ENCODE measurements at regions not wholly inside any gene's neighbourhood (a gene's known extent, or its start where the extent isn't known, plus 50 kb on each side); places are given as distances from the start of the nearest gene placed in this dataset.
A peak's percentile ranks its signal among the peaks of the same experiment; 100 is the strongest.
"Not testable (repeated sequence)": the region's sequence is repeated elsewhere in the genome, so short reads cannot be mapped to it uniquely, and the experiment has no call there.

- TF ChIP-seq EZH2phosphoT487 (IDR thresholded peaks at IDR 0.05; ENCODE audit: borderline replicate concordance, low read length) (no peak), CTCF (IDR thresholded peaks at IDR 0.05; ENCODE audit: low read depth, low read length, poor library complexity, severe bottlenecking) (no peak)
- H3K4me3 ChIP-seq (ENCODE audit: low read length): no peak overlapping the region
- no peaks in the 10 kb centered on the region for H3F3A ChIP-seq (ENCODE audit: control insufficient read depth, insufficient read depth)
- no peak overlapping the region for H3K4me2 ChIP-seq (ENCODE audit: low read length)
- no peak overlapping the region for H3K27ac ChIP-seq (ENCODE audit: low read depth, low read length)
- H3K4me1 ChIP-seq (ENCODE audit: control insufficient read depth, low read length): peaks cover 55% of the 10 kb centered on the region
- H3K9me2 ChIP-seq (replicated peaks; ENCODE audit: control insufficient read depth, low read length): no peaks in the 10 kb centered on the region
- H3K36me3 ChIP-seq (ENCODE audit: control insufficient read depth, low read length): no peaks in the 10 kb centered on the region
- H3K79me2 ChIP-seq (ENCODE audit: control insufficient read depth, low read length): no peaks in the 10 kb centered on the region
- no peaks in the 10 kb centered on the region for H3K27me3 ChIP-seq (ENCODE audit: control insufficient read depth, low read length)
- no peaks in the 10 kb centered on the region for H4K20me1 ChIP-seq (ENCODE audit: control insufficient read depth, insufficient read depth, low read depth, low read length)
- H3K9me3 ChIP-seq (ENCODE audit: control insufficient read depth, insufficient read depth, low read length): 0 out of 2 replicates have a peak, but pooled peaks cover 4% of the 10 kb centered on the region
Measured at GRCh38 chr2:11947956-11948355, 201.5 kb downstream of the LPIN1 start.

- H4K20me1 ChIP-seq (ENCODE audit: control insufficient read depth, insufficient read depth, low read depth, low read length): no peaks in the 10 kb centered on the region
- H3K4me3 ChIP-seq (ENCODE audit: low read length): peak overlapping the region; percentile 50
- no peaks in the 10 kb centered on the region for H3K79me2 ChIP-seq (ENCODE audit: control insufficient read depth, low read length)
- no peaks in the 10 kb centered on the region for H3F3A ChIP-seq (ENCODE audit: control insufficient read depth, insufficient read depth)
- no peaks in the 10 kb centered on the region for H3K27me3 ChIP-seq (ENCODE audit: control insufficient read depth, low read length)
- H3K9me2 ChIP-seq (replicated peaks; ENCODE audit: control insufficient read depth, low read length): no peaks in the 10 kb centered on the region
- TF ChIP-seq CTCF (IDR thresholded peaks at IDR 0.05; ENCODE audit: low read depth, low read length, poor library complexity, severe bottlenecking): no peak
- TF ChIP-seq EZH2phosphoT487 (IDR thresholded peaks at IDR 0.05; ENCODE audit: borderline replicate concordance, low read length): no peak
- 0 out of 2 replicates have a peak, but pooled peaks cover 4% of the 10 kb centered on the region for H3K9me3 ChIP-seq (ENCODE audit: control insufficient read depth, insufficient read depth, low read length)
- peaks cover 47% of the 10 kb centered on the region for H3K4me1 ChIP-seq (ENCODE audit: control insufficient read depth, low read length)
- H3K4me2 ChIP-seq (ENCODE audit: low read length): peak overlapping the region; percentile 58
- H3K27ac ChIP-seq (ENCODE audit: low read depth, low read length): peak overlapping the region; percentile 70
- no peaks in the 10 kb centered on the region for H3K36me3 ChIP-seq (ENCODE audit: control insufficient read depth, low read length)
Measured at GRCh38 chr2:11949732-11950523, 203.5 kb downstream of the LPIN1 start.

GRCh38 chr2:11950896-11951295 is 204.5 kb downstream of the LPIN1 start:
- no peaks in the 10 kb centered on the region for H3K79me2 ChIP-seq (ENCODE audit: control insufficient read depth, low read length)
- H3K36me3 ChIP-seq (ENCODE audit: control insufficient read depth, low read length): no peaks in the 10 kb centered on the region
- peaks cover 38% of the 10 kb centered on the region for H3K4me1 ChIP-seq (ENCODE audit: control insufficient read depth, low read length)
- H3F3A ChIP-seq (ENCODE audit: control insufficient read depth, insufficient read depth): no peaks in the 10 kb centered on the region
- H3K9me3 ChIP-seq (ENCODE audit: control insufficient read depth, insufficient read depth, low read length): 0 out of 2 replicates have a peak, but pooled peaks cover 4% of the 10 kb centered on the region
- H4K20me1 ChIP-seq (ENCODE audit: control insufficient read depth, insufficient read depth, low read depth, low read length): no peaks in the 10 kb centered on the region
- no peak for TF ChIP-seq EZH2phosphoT487 (IDR thresholded peaks at IDR 0.05; ENCODE audit: borderline replicate concordance, low read length)
- TF ChIP-seq CTCF (IDR thresholded peaks at IDR 0.05; ENCODE audit: low read depth, low read length, poor library complexity, severe bottlenecking): no peak
- H3K27ac ChIP-seq (ENCODE audit: low read depth, low read length): peak overlapping the region; percentile 70
- no peaks in the 10 kb centered on the region for H3K27me3 ChIP-seq (ENCODE audit: control insufficient read depth, low read length)
- no peaks in the 10 kb centered on the region for H3K9me2 ChIP-seq (replicated peaks; ENCODE audit: control insufficient read depth, low read length)
- peak overlapping the region; percentile 58 for H3K4me2 ChIP-seq (ENCODE audit: low read length)
- peak overlapping the region; percentile 12; the same call in 1 of the 2 replicates for H3K4me3 ChIP-seq (ENCODE audit: low read length)

GRCh38 chr2:11951492-11951891 is 205.1 kb downstream of the LPIN1 start:
- not testable (repeated sequence) for H4K20me1 ChIP-seq (ENCODE audit: control insufficient read depth, insufficient read depth, low read depth, low read length); H3K27me3 ChIP-seq (ENCODE audit: control insufficient read depth, low read length); H3K4me2 ChIP-seq (ENCODE audit: low read length); H3K9me3 ChIP-seq (ENCODE audit: control insufficient read depth, insufficient read depth, low read length); H3K27ac ChIP-seq (ENCODE audit: low read depth, low read length); H3K4me3 ChIP-seq (ENCODE audit: low read length); H3F3A ChIP-seq (ENCODE audit: control insufficient read depth, insufficient read depth); H3K79me2 ChIP-seq (ENCODE audit: control insufficient read depth, low read length); H3K9me2 ChIP-seq (replicated peaks; ENCODE audit: control insufficient read depth, low read length); H3K36me3 ChIP-seq (ENCODE audit: control insufficient read depth, low read length)
- H3K4me1 ChIP-seq (ENCODE audit: control insufficient read depth, low read length): peaks cover 35% of the 10 kb centered on the region
